HS-27A (cell line): ENCODE measurements at regions not wholly inside any gene's neighbourhood (a gene's known extent, or its start where the extent isn't known, plus 50 kb on each side); places are given as distances from the start of the nearest gene placed in this dataset.
"Not testable (repeated sequence)": the region's sequence is repeated elsewhere in the genome, so short reads cannot be mapped to it uniquely, and the experiment has no call there.

ENCODE experiments used
- DNase-seq: peaks from one replicate; pipeline ENCODE4 v3.0.0-alpha.2; 2012; ENCODE audit warnings: low read depth, missing footprints

DNA sequence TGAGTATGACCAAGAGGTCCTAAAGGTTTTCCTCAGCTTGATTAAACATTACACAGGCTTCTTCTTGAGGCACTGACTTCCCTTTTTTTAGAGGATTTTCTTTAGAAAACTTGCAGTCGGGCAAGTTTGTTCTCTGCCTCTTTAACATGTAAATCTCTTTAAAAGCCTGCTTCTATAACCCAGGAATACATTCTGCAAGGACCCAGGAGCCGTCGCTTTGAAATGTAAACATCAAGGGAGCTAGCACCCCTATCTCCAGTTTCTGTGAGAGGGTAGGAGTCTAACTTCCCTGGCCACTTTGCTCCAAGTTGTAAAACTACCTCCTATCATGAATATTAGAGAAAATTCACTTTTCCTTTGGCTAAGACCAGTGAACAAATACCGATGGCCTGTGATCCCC lies 201.5 kb upstream of the CPHXL start:
- DNase-seq: no peak

DNA sequence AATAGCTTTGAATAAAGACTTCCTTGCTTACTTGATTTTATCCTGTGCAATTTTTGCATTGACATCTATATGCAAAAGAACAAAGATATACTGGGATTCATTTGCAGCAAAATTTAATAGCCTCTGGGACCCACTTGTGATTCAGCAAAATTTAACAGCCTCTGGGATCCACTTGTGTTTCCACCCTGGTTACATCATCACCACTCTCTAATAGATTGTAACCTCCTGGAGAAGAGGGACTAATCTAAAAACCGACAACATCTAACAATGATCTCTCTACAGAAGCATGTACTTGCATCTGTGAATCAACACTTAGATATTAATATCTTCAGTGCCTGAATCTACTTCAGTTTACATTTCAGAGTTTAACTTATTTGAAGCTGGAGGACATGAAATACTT lies 202.0 kb upstream of the CPHXL start:
- DNase-seq: no peak

DNA sequence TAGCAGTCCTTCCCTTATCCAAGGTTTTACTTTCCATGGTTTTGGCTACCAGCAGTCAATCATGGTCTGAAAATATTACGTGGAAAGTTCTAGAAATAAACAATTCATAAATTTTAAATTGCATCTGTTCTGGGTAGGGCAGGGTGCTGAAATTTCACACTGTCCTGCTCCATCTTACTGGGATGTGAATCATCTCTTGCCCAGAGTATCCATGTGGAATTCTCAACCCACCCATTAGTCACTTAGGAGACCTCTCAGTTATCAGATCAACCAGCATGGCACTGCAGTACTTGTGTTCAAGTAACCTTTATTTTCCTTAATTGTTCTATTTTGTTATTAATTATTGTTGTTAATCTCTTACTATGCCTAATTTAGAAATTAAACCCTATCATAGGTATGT lies 202.8 kb upstream of the CPHXL start:
- DNase-seq: no peak

DNA sequence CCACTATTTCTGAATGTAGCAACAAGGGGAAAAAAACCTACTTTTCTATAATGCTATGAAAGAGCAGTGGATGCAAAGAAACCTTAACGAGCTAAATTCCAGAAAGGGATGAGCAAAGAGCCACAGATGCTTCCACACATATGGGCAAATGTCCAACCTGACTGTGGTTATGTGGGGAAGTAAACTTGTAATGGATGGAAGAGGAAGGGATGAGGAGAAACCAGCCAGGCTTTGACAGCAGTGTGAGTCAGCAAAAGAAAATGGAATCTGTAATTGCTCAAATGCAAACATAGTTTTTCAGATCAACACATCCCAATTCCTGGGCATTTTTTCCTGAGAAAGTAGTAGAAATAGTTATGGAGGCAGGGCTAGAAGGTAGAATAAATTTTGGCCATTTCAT lies 204.8 kb upstream of the CPHXL start:
- DNase-seq: no peak

DNA sequence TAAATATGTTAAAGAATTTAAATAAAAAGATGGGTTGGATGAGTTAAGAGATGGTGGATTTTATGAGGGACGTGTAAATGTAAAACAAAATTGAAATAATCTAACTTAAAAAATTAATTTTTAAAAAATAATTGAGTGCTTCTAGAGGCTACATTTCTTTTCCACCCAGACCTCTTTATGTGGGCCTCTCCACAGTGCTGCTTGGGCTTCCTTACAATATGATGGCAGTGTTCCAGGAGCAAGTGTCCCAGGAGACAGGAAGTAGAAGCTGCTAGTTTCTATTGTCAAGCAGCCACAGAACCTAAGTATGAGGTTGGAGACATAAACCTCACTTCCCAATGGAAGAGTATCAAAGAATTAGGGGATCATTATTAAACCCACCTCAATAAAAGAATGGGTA lies 205.7 kb upstream of the CPHXL start:
- DNase-seq: no peak

DNA sequence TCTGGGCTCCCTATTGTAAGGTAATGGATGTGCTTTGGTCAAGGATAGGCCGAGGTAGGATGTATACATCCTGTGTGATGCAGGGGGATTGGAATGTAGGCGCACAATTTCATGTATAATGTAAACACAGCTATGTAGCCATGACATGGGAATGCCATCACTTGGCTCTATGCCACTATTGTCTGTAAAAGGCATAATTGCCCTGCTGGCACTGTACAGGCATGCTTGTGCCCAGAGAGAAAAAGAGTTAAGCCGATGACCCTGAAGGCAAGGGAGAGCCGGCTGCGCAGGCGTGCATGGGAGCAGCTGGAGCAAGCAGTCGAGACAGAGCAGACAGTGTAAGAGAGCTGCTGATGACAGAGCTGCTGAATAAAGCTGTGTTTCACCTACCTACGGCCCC lies 212.5 kb upstream of the CPHXL start:
- DNase-seq: no peak

DNA sequence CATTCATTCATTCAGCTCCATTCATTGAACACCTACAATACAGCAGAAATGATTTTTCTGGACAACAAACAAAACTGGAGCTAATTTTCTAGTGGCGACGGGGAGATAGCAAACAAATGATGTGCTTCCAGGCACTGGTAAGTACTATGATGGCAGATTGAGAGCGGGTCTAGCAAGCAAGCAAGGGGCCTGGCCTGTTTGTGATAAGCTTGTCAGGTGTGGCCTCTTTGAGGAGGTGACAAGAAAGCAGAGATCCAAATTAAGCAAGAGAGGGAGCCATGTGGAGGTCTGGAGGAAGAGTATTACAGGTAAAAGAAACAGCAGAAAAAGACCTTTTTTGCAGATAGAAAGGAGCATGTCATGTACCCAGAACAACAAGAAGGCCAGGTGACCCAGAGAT lies 216.1 kb upstream of the CPHXL start:
- no peak for DNase-seq

DNA sequence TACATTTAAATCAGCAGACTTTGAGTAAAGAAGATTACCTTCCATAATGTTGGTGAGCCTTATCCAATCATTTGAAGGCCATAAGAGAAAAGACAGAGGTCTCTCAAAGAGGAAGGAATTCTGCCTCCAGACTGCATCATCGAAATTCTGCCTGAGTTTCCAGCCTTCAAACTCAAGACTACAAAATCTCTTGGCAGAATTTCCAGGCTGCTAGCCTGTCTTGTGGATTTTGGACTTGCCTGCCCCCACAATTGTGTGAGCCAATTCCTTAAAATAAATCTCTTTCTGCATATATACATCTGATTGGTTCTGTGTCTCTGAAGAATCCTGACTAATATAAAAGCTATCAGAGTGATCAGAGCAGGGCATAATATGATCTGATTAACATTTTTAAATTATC lies 216.6 kb upstream of the CPHXL start:
- DNase-seq: no peak

DNA sequence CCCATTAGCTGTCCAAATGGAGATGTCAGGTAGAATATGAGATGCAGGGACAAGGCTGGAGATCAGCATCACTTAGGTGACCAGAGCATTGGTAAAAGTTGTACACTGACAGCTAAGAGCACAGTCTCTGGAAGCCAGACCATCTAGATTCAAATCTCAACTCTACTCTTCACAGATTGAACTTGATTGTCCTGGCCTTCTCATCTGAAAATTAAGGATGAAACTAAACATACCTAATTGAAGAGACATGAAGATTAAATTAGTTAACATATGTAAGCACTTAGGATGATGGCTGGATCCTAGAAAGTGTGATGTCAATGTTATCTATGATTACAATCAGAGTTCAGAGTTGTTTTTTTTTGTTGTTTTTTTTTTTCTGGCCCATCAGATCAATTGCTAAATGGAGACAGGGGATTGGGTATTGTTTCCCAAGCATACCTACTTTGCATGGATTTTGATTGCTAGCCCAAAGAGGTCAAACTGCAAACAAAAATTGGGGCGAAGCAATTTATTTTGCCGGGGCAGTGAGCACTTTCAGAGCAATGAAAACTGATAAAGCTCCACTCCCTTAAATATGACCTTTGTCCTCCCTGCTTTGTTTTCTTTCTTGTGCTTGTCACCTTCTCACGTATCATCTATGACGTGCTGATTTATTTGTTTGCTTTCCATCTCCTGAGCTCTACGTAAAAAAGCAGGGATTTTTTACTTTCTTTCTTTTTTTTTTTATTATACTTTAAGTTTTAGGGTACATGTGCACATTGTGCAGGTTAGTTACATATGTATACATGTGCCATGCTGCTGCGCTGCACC lies 217.6 kb upstream of the CPHXL start:
- DNase-seq: no peak

DNA sequence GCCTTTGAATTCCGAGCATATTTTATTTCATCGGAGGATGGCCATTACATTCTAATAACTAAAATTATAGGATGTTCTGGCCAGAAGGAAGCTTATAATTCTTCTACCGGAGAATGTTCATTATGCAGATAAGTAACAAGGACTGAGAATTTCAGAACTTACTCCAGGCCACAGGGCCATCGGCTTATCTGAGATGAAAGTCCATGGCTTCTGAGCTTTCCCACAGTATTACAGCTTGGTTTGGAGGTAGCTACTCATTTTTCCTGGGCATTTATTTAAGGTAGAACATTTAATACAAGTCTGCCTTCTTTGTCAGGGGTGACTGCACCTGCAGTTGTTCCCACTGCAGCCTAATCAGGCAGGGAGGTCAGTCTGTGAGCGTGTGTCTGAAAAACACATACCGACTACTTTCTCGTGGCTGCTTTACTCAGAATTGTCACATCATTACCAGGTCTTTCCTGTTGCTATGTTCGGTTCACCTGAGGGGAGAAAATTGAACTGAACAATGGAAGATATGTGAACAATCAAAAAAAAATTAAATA lies 219.7 kb upstream of the CPHXL start:
- no peak for DNase-seq

DNA sequence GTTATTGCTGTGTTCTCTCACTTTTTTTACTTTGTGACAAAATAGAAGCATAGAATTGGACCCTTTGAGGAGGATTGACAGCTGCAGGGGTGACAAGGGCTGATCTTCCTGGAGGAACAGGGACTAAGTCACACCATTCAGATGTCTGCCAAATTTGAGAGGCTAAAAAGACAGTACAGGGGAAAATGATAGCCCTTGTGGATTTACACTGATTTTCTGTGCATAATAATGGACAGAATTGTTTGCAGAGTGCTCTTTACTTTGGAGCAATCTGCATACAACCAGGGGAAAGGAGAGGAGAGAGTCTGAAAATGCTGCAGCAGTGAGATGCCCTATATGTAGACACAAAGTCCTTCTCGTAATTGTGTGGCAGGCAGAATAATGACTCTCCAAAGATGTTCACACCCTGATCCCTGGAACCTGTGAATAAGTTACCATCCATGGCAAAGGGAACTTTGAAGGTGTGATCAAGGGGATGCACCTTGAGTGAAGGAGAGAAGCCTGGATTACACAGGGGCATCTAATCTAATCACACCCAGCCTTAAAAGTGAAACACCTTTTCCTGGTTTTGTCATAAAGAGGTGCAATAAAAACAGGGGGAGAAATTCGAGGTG lies 221.4 kb upstream of the CPHXL start:
- DNase-seq: no peak

DNA sequence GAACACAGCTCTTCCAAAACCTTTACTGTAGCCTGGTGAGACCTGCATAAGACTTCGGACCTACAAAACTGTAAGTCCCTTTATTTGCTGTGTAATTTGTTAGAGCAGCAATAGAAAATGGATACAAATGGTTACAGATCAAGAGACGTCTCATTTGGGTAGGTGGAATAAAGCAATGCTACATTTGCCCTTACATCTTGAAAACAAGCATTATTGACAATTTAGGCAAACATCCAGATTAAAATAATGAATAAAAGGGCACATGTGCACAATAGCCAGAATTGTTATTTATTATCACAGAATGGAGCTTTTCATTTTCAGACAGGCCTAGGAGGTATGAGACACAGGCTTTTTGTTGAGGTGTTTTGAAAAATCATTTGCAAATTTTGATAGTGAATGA lies 222.2 kb upstream of the CPHXL start:
- no peak for DNase-seq

DNA sequence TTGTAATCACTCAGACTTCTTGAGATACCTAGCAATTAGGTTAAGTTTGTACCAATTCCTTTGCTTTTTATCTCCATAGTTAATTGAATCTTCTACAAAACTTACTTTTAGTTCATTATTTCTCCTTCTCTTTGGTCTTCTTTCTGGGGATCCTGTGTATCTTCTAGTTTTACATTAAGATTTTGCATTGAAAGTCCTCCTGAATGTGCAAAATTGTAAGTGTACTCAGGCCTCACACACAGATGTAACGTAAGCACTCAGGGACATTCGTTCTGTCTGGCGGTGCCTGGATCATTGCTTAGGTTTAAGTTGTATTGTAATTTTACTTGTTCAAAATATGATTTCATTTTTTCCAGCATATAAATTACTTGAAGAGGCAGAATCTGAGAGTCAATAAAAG lies 222.6 kb upstream of the CPHXL start:
- DNase-seq: no peak

DNA sequence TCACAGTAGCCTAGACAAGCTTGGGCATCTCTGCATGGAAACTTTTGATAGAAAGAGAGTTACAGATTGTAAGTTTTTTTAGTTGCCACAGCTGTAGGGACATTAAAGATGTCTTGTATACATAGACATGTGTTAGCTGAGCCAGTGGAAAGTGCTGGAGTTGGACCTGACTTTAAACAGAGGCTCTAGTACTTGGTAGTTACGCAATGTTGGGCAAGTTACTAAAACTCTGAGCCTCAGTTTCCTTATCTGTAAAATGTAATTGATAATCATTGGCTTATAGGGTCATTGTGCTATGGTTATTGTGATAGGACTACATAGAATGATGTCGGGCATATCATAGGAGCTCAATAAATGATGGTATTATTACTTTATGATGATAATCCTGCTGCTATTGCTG lies 225.8 kb upstream of the CPHXL start:
- no peak for DNase-seq

DNA sequence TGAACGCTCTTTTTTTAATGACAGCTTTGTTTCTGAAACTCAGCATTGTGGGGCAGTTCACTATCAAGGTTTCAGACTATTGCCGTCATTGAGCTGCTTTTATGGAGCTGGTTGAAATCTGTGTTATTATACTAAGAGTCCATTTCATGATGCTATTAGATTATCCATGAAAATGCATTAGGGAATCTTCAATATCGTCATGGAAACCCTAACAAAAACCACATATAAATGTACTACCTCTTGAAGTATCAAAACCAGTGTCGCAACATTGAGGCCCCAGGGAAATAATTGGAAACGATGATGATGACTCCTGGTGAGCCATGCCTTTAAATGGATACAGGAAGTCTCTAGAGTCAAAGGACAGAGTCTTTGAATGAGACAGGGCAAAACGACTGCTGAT lies 231.6 kb upstream of the CPHXL start:
- no peak for DNase-seq

DNA sequence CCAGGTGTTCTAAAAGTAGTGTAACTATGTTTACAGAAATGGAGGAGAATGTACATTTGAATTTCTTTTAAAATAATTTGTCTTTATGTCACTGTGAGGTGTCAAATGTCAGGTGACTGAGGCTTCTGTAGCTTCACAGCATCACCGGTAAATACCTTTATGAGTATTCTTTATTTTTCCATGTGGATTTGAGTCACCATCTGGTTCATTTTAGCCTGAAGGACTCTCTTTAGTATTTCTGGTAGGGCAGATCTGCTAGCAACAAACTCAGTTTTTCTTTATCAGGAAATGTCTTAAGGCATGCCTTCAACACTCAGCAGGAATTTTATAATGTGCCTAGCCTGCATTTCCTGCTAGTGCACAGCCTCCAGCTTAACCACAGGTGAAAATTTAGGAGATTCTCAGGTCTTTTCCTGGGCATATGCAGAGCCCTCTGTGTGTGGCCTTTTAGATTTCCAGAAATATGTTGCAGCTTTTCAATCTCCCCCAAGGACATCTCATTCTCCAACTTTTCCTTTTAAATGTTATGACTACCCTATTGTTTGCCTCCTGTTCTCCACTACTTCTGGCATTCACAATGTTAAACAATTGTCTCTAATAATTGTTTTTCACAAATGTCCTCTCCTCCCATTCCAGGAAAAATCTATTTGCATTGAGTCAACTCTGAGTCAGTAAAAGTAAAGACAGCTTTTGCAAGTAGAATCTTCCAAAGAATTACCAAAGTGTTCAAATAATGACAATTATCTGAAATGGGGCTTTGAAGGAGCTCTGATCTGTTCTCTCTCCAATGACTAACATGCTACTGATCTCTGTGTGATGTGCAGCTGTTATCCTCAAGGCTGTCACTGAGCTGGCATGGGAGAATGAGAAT lies 239.4 kb upstream of the CPHXL start:
- DNase-seq: no peak

DNA sequence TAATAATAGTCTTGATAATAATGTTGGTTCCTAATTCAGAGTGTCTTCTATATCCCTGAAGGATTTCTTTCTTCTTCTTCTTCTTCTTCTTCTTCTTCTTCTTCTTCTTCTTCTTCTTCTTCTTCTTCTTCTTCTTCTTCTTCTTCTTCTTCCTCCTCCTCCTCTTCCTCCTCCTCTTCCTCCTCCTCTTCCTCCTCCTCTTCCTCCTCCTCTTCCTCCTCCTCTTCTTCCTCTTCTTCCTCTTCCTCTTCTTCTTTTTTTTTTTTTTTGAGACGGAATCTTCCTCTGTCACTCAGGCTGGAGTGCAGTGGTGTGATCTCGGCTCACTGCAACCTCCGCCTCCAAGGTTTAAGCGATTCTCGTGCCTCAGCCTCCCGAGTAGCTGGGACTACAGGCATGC lies 242.8 kb upstream of the CPHXL start:
- DNase-seq: not testable (repeated sequence)

DNA sequence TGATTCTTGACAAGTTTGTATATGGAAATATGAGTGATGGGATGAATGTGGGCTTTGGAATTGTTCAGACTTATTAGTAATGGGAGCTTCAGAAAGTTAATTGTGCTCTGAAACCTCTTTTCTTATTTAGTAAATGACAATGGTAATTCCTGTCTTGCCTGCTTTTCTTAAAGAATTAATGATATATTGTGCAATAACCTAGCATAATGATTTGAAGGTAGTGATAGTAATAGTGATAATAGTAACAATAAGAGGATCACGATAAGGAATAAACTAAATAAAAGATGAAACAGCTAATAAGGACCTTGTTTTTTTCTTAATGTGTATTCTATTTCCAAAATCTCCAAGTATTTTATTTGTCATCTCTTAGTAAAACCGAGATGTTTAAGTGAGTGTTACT lies 245.0 kb upstream of the CPHXL start:
- DNase-seq: no peak

DNA sequence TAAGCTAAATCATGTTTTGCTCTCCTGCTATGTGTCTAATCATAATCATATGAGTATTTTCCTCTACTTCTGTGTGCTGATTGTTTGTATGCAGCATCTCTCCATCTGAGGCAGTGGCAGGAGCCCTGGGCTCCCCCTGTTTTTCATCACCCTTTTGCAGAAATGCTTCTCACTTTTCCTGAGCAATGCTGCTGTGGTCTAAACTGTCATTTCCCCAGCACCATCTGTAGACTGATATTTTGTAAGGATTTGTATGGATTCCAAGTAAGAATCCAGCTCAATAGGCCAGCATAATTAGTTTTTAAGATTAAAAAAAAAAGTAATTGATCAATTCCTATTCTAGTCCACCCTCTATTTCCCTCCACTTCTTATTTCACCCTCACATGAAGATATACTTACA lies 257.0 kb upstream of the CPHXL start:
- no peak for DNase-seq

DNA sequence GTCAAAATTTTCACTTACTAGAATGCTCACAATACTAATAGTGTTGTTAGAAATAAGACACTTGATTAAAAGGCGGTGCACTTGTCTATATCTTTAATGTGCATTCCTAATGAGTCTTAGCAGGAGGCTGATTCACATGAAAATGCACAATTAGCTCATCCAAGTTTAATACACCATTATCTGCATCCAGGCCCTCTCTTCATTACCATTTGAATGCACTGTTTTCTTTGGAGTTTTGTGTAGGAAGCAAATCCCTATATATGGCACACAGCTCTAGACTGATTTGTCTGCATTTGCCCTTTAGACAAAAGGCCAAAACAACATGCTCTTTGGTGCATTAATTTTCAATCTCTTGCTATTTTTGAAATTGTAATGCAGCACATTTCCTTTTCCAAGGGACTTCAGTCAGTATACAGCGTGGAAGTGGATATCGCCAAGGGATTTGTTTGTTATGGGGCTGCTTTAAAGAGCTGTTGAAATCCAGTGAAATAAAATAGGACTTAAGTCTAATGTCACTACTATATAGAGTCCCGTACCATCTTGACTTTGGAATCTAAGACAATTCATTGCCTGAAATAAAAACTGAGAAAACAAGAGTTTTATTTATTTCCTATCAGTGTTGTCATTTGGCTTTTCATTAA lies 257.6 kb upstream of the CPHXL start:
- DNase-seq: no peak

DNA sequence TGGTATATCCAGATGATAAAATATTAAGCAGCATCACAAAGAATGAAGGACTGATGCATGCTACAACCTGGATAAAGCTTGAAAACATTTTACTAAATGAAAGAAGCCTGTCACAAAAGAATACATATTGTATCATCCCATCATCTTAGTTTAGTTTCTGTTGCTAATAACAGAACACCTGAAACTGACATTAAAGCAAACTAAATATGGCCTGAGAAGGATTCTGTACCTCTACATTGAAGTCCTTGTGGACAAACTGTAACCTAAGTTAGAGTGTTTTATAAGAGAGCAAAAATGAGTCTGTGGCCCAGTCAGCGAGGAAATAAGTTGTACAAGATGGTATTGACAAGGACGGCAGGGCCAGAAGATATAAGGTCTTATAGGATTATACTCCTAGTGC lies 261.0 kb upstream of the CPHXL start:
- DNase-seq: no peak

DNA sequence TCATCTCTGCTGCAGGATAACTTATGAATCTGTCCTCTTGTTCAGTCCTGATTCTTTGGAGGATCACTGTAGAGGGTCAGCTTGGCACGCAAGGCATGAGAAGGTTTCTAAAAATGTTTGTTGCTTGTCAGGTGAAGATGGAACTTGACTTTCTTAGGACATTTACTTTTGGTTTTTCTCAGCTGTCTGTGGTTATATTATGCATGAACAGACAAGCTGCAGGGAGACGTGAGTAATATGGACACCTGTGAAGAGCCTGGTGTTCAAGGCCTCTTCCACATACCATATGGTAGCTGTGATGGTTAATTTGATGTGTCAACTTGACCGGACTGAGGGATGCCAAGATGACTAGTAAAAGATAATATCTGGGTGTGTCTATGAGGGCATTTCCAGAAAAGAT lies 270.2 kb upstream of the CPHXL start:
- no peak for DNase-seq
